GM12873 (cell line): ENCODE measurements at regions not wholly inside any gene's neighbourhood (a gene's known extent, or its start where the extent isn't known, plus 50 kb on each side); places are given as distances from the start of the nearest gene placed in this dataset.

Experiments
- TF ChIP-seq, protein P1 (sequence below): IDR thresholded peaks from 2 replicates; pipeline ENCODE4 v1.5.1; 2012; ENCODE audit warnings: low read depth, mild to moderate bottlenecking, moderate library complexity, low read length, control low read depth; ENCODE audit not compliant: insufficient read depth; ENCODE audit errors: missing control alignments

DNA sequence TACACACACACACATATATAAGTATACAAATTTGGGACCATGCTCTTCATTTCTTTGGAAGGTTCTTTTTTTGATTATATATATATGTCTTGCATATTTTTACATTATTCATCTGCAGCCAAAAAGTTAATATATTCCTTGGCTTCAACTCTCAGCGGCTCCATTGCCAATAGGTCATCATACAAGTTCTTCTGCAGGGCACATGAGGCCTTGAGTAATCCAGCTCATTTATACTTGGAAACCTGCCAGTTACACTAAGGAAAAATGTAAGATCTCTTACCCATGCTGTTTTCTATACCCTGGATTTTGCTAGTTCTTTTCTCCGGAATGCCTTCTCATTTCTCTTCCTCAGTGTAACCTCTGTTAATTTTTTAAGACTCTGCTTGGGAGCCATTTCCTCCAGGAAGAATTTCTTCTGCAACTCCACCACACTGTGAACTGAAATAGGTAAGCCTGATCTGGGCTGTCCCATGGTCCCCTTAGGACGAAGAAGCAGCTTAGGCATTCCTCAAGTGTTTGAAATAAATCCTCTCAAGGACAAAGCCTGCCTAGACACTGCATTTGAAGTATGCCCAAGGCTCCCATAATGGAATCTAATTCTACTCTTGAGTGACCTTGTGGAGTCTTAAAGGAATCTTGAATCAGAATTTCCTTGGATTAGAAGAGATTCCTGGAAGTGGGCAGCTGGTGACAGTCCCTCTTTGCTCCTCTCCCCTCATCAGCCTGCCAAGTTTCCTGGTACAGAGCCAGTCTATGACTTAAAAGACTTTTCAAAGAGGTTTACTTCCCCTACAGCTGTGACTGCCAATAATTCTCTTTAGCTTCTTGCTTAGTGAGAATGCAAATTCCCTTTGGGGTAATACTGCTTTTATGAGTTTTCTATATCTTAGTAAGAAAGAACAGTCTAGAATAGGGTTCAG is 182.8 kb downstream of the C11orf87 start:
- TF ChIP-seq, protein P1, sequence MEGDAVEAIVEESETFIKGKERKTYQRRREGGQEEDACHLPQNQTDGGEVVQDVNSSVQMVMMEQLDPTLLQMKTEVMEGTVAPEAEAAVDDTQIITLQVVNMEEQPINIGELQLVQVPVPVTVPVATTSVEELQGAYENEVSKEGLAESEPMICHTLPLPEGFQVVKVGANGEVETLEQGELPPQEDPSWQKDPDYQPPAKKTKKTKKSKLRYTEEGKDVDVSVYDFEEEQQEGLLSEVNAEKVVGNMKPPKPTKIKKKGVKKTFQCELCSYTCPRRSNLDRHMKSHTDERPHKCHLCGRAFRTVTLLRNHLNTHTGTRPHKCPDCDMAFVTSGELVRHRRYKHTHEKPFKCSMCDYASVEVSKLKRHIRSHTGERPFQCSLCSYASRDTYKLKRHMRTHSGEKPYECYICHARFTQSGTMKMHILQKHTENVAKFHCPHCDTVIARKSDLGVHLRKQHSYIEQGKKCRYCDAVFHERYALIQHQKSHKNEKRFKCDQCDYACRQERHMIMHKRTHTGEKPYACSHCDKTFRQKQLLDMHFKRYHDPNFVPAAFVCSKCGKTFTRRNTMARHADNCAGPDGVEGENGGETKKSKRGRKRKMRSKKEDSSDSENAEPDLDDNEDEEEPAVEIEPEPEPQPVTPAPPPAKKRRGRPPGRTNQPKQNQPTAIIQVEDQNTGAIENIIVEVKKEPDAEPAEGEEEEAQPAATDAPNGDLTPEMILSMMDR = no peak

DNA sequence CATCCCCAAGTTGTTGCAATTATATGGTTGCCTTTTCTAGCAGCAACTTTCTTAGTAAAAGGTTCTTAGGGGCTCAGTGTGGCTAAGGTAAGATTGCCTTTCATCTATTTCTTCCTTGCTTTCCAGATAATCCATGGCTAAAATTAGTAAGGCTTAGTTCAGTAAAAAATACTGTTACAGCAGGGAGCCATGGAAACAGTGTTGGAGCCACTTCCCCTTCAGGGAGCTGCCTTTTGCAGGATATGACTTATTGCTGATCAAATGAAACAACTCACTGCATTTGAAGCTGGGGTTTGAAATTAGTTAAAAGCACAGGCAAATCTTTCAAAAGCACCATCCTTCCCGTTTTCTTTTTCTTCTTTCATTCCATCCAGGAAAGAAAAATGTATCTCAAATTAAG is 184.3 kb downstream of the C11orf87 start:
- TF ChIP-seq, protein P1 = no peak

DNA sequence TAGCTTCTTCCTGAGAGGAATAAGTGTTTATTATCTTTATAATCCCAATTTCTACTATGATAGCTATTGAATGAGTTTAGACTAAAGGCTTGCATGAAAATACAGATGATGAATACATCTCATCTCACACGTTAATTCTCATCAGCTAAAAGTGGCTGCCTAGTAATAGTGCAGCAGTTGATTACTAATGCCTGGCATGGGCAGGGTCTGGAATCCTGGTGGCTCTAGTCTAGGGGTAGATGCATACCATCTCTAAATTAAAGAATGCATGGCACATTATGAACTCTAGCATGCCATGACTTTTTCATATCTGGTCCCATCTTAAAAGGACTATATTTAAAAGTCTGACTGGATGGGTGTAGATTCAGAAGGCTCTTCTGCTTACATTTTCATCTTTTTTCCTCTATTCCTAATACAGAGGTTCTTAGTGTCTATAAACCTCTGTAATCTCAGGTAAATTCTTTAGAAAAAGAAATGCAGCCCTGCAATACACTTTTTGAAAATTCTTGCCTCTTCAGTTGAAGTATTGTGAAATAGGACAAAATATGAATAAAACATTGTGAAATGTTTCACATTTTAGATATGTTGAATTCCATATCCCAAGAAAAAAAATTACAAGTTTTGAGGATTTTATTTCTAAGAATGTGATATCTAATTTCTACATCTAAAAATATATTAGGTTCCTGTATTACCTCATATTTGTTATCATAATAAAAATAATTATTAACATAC is 187.6 kb downstream of the C11orf87 start:
- TF ChIP-seq, protein P1 = no peak

DNA sequence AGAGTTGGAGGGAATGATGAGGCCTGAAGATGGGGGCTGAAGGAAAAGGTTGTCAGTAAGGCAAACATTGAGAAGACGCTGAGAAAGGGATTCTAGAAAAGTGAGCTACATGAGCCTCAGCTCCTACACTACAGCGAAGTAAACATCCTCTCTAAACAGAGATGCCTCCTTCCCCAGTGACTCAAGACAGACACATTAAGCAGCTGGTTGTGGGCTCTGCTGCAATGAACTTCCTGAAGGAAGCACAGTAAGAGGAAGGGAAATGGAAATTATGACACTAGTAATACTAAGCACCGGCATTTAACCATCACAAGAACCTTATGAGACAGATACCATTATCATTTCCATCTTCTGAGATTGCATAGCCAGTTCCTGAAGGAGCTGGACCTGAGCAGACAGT is 190.5 kb downstream of the C11orf87 start:
- TF ChIP-seq, protein P1 = no peak

DNA sequence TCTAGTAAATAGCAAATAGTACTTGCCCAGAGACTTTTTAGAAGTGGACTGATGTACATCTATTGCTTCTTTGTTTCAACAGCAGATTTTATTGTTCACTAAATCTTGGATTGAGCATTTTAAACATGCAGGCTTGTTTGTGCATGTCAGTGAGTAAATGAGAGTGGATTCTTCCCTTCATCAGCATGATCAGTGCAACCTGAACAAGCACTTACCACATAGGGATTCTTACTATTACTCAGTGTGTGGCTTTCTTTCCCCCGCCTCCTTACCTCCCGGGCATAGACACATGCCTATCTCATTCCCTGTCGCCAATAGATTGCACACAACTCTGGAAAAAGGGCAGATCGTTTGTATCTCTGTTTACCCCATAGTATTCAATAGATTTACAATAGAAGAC is 197.5 kb downstream of the C11orf87 start:
- TF ChIP-seq, protein P1 = no peak

DNA sequence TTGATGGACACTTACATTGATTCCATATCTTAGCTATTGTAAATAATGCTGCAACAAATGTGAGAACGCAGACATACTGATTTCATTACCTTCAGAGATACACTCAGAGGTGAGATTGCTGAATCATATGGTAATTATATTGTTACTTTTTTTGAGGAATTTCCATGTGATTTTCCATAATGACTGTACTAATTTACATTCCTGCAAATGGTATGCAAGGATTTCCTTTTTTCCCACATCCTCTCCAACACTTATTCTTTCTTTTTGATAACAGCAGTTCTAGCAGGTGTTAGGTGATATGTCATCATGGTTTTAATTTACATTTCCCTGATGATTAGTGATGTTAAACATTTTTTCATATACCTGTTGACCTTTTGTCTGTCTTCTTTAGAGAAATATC is 207.7 kb downstream of the C11orf87 start:
- TF ChIP-seq, protein P1 = no peak

DNA sequence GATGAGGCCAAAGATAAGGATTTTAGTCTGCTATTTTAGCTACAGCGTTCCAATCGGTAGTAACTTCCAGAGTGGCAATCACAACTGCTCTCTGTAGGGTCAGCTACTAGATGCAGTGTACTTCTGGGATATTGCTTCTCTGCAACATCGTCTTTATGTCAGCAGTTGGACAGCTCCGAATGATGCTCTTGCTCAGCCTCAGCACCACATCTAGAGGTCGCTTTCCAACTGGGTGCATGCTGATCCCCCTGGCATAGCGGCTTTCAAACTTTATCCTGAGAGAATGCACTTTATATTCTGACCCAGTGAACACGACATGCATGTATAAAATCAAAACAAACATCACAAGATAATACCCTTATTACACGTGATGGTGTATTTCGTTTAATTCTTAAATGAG is 219.6 kb downstream of the C11orf87 start:
- TF ChIP-seq, protein P1 = peak; percentile 20
